GM12891 (cell line): ENCODE measurements at regions not wholly inside any gene's neighbourhood (a gene's known extent, or its start where the extent isn't known, plus 50 kb on each side); places are given as distances from the start of the nearest gene placed in this dataset.
"Not testable (repeated sequence)": the region's sequence is repeated elsewhere in the genome, so short reads cannot be mapped to it uniquely, and the experiment has no call there.

Experiments used
- DNase-seq: peaks from one replicate; pipeline ENCODE4 v3.0.0; 2011; ENCODE audit warnings: low spot score; ENCODE audit not compliant: insufficient read length
- FAIRE-seq: peaks from 2 replicates; lab custom pipeline; 2011; peaks lifted over from hg19 to GRCh38; lab: Jason Lieb, UNC
- PAX5 ChIP-seq: IDR thresholded peaks from 2 replicates; pipeline ENCODE4 v1.6.1; 2011; ENCODE audit warnings: low read length, moderate library complexity, mild to moderate bottlenecking; ENCODE audit not compliant: insufficient read depth, severe bottlenecking
- POLR2A ChIP-seq: IDR thresholded peaks from 2 replicates; pipeline ENCODE4 v1.6.1; 2011; ENCODE audit warnings: low read depth, low read length, control low read depth
- POLR2AphosphoS5 ChIP-seq: IDR thresholded peaks from 2 replicates; pipeline ENCODE4 v1.6.1; 2011; ENCODE audit warnings: low read depth, low read length, control low read depth
- POU2F2 ChIP-seq: IDR thresholded peaks from 2 replicates; pipeline ENCODE4 v1.6.1; 2011; ENCODE audit warnings: low read depth, mild to moderate bottlenecking, control low read depth, low read length, moderate library complexity
- SPI1 ChIP-seq: IDR thresholded peaks from 2 replicates; pipeline ENCODE4 v1.6.1; 2011; ENCODE audit warnings: low read depth, low read length, control low read depth
- TAF1 ChIP-seq: IDR thresholded peaks from 2 replicates; pipeline ENCODE4 v1.6.1; 2011; ENCODE audit warnings: low read depth, low read length, control low read depth

- DNase-seq (no peak), FAIRE-seq (no peak)
- no peak for TF ChIP-seq POU2F2
Measured at GRCh38 chr10:56472978-56473377, 111.9 kb upstream of the ZWINT start.

DNA sequence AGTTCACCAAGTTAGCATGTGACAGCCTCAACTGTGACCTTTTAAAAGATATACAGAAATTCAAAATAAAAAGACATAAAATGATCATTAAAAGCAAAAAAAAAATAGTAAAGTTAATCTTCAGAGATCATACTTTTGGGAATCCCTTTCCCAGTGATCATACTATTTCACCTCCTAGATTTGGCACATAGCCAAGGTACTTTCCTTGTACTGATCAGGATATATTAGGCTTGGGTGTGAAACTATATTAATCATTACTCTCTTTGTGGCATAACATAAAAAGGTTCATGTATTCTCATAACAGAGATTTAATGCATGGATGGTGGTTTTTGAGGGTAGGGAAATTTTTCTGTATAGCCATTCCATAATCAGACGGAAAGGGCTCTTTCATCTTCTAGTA lies 109.6 kb upstream of the ZWINT start:
- DNase-seq (no peak), FAIRE-seq (no peak)
- no peak for TF ChIP-seq SPI1
- TF ChIP-seq POLR2AphosphoS5 = no peak
- no peak for TF ChIP-seq TAF1
- TF ChIP-seq POU2F2 = no peak
- TF ChIP-seq PAX5 = no peak
- no peak for TF ChIP-seq POLR2A

- DNase-seq (no peak), FAIRE-seq (no peak)
- TF ChIP-seq TAF1 (no peak), POU2F2 (no peak), POLR2A (no peak), SPI1 (no peak), PAX5 (no peak), POLR2AphosphoS5 (no peak)
Measured at GRCh38 chr10:56469482-56469881, 108.4 kb upstream of the ZWINT start.

GRCh38 chr10:56466005-56466404 lies 104.9 kb upstream of the ZWINT start:
- TF ChIP-seq POLR2AphosphoS5 (no peak), SPI1 (no peak), PAX5 (no peak), POU2F2 (no peak), POLR2A (no peak), TAF1 (no peak)
- FAIRE-seq (no peak), DNase-seq (no peak)

DNA sequence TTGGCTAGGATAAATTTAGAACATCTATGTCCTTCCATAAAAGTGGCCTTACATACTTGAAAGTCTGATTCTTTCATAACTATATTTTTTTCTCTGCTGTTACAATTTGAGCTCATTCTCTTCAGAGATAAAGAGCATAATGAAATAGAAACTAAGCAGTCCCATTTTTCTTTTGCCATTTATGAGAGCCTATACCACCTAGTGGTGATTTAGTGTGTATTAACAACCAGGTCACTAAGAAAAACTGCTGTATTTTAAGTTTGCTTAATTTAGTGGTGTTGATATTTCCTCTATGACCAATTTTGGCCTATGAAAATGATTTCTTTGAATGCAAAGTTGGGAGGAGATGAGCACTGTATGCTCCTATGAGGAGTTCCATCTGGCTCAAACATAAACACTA lies 88.7 kb upstream of the ZWINT start:
- TF ChIP-seq POLR2AphosphoS5 = no peak
- no peak for TF ChIP-seq POU2F2
- TF ChIP-seq TAF1 = no peak
- TF ChIP-seq PAX5 = no peak
- TF ChIP-seq SPI1 = no peak
- TF ChIP-seq POLR2A = no peak
- no peak for DNase-seq
- FAIRE-seq = no peak

GRCh38 chr10:56447613-56448012 lies 86.6 kb upstream of the ZWINT start:
- FAIRE-seq, DNase-seq: not testable (repeated sequence)

GRCh38 chr10:56441337-56441736 lies 80.3 kb upstream of the ZWINT start:
- FAIRE-seq, DNase-seq: not testable (repeated sequence)
